GM19467 (cell line): ENCODE measurements at regions not wholly inside any gene's neighbourhood (a gene's known extent, or its start where the extent isn't known, plus 50 kb on each side); places are given as distances from the start of the nearest gene placed in this dataset.
"Not testable (repeated sequence)": the region's sequence is repeated elsewhere in the genome, so short reads cannot be mapped to it uniquely, and the experiment has no call there.

ENCODE experiments used
- ATAC-seq: cut with Tn5 transposase; IDR thresholded peaks from one replicate; pipeline ENCODE4 v1.9.1; 2021; ENCODE audit warnings: mild to moderate bottlenecking, moderate library complexity; ENCODE audit not compliant: unreplicated experiment

GRCh38 chr9:3773362-3774060, 247.7 kb upstream of the RFX3 start:
- ATAC-seq, result no peak

GRCh38 chr9:3769646-3770045, 243.8 kb upstream of the RFX3 start:
- ATAC-seq, result no peak

- no peak for ATAC-seq
Observed at GRCh38 chr9:3768712-3769457, 243.1 kb upstream of the RFX3 start.

GRCh38 chr9:3768286-3768685, 242.5 kb upstream of the RFX3 start:
- no peak for ATAC-seq

GRCh38 chr9:3762076-3762475, 236.3 kb upstream of the RFX3 start:
- ATAC-seq, result no peak

- no peak for ATAC-seq
Observed at GRCh38 chr9:3760031-3760430, 234.2 kb upstream of the RFX3 start.

GRCh38 chr9:3758816-3759576, 233.2 kb upstream of the RFX3 start:
- ATAC-seq, result no peak

- no peak for ATAC-seq
Observed at GRCh38 chr9:3756071-3756470, 230.3 kb upstream of the RFX3 start.

GRCh38 chr9:3751125-3751758, 225.4 kb upstream of the RFX3 start:
- no peak for ATAC-seq

- ATAC-seq, result no peak
Observed at GRCh38 chr9:3750321-3750720, 224.5 kb upstream of the RFX3 start.

- no peak for ATAC-seq
Observed at GRCh38 chr9:3746296-3747275, 220.8 kb upstream of the RFX3 start.

GRCh38 chr9:3743901-3744413, 218.2 kb upstream of the RFX3 start:
- ATAC-seq, result no peak

GRCh38 chr9:3742586-3742985, 216.8 kb upstream of the RFX3 start:
- ATAC-seq, result no peak

GRCh38 chr9:3741729-3742128, 215.9 kb upstream of the RFX3 start:
- ATAC-seq, result no peak

- no peak for ATAC-seq
Observed at GRCh38 chr9:3740690-3741419, 215.1 kb upstream of the RFX3 start.

- no peak for ATAC-seq
Observed at GRCh38 chr9:3736161-3736560, 210.4 kb upstream of the RFX3 start.

- ATAC-seq, result no peak
Observed at GRCh38 chr9:3735251-3735650, 209.4 kb upstream of the RFX3 start.

- ATAC-seq, result not testable (repeated sequence)
Observed at GRCh38 chr9:3733527-3734262, 207.9 kb upstream of the RFX3 start.

GRCh38 chr9:3733039-3733408, 207.2 kb upstream of the RFX3 start:
- no peak for ATAC-seq
